GM12873 (cell line): ENCODE measurements at regions not wholly inside any gene's neighbourhood (a gene's known extent, or its start where the extent isn't known, plus 50 kb on each side); places are given as distances from the start of the nearest gene placed in this dataset.

ENCODE experiments used
- TF ChIP-seq, protein P1 (sequence below): IDR thresholded peaks from 2 replicates; pipeline ENCODE4 v1.5.1; 2012; ENCODE audit warnings: low read depth, mild to moderate bottlenecking, moderate library complexity, low read length, control low read depth; ENCODE audit not compliant: insufficient read depth; ENCODE audit errors: missing control alignments

DNA sequence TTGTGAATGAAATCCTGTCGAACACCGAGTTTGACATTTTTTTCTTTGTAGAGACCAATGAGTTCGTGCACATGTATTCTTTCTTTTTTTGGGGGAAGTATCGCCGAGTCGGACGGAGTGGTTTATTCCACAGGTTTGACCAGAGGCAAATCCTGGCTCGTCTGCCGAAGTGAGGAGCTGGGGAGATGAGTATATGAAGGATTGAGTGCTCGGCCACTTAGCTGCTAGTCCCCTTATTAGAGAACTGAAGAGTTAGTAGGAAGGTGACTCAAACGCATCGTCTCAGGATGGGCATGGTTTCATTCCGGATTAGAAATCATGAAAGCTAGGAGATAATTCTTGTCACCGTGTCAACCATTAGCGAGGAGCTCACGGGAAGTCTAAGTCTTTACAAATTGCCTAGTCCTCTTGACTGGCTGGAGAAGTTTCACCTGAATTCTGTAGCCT is 154.7 kb upstream of the GOLIM4 start:
- TF ChIP-seq, protein P1, sequence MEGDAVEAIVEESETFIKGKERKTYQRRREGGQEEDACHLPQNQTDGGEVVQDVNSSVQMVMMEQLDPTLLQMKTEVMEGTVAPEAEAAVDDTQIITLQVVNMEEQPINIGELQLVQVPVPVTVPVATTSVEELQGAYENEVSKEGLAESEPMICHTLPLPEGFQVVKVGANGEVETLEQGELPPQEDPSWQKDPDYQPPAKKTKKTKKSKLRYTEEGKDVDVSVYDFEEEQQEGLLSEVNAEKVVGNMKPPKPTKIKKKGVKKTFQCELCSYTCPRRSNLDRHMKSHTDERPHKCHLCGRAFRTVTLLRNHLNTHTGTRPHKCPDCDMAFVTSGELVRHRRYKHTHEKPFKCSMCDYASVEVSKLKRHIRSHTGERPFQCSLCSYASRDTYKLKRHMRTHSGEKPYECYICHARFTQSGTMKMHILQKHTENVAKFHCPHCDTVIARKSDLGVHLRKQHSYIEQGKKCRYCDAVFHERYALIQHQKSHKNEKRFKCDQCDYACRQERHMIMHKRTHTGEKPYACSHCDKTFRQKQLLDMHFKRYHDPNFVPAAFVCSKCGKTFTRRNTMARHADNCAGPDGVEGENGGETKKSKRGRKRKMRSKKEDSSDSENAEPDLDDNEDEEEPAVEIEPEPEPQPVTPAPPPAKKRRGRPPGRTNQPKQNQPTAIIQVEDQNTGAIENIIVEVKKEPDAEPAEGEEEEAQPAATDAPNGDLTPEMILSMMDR, result no peak

DNA sequence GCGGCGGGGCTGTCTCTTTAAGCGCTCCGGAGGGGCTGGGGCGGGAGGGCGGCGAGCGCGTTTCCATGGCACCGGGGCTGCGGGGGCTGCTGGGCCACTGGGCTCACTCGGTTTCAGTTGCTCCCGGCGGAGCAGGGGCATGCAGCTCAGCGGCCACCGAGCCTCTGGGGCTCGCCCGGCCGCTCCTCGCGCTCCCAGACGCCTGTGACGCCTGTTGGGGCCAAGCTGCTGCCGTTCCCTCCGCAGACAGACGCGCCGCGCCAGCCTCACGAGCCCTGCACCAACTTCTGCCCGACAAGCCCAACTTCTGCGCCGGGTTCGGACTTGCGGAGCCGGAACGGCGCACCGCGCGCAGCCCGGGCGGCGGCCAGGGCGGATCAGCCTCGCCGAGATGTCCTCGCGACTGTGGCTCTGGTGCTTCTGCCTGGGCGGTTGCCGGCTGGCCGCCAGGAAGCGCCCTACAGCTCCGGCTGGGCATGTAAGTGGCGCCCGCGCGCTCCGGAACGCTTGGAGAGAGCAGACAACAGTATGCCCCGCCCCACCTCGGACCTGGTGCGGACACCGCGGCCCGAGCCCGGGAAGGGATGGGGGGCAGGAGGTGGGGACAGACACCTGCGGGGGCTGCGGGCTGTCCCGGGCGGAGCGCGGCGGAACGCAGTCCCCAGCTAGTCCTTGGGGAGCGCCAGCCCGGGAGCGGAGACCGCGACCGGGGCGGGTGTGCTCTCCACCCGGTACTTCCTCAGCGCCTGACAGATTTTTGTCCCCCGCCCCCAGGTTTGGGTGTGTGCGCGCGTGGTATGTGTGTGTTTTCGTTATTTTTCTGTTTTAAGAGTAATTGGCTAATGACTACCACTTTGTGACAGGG is 154.1 kb upstream of the GOLIM4 start:
- TF ChIP-seq, protein P1, result peak; percentile 50

DNA sequence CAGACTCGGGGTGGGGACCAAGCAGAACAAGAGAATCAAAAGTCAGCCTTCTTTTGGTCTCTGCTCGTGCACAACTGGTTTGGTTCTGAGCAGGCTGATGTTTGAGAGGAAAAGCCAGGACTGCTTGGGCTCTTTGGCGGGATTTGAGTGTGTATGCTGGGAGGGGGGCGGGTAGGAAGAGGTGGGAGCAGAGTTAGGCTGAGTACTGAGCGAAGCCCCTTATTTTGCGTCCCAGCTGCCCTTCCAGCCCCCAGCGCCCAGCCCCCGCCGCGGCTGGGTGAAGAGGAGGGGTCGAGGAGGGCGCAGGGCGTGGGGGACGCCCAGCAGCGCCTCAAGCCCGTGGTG is 153.5 kb upstream of the GOLIM4 start:
- TF ChIP-seq, protein P1, result no peak

DNA sequence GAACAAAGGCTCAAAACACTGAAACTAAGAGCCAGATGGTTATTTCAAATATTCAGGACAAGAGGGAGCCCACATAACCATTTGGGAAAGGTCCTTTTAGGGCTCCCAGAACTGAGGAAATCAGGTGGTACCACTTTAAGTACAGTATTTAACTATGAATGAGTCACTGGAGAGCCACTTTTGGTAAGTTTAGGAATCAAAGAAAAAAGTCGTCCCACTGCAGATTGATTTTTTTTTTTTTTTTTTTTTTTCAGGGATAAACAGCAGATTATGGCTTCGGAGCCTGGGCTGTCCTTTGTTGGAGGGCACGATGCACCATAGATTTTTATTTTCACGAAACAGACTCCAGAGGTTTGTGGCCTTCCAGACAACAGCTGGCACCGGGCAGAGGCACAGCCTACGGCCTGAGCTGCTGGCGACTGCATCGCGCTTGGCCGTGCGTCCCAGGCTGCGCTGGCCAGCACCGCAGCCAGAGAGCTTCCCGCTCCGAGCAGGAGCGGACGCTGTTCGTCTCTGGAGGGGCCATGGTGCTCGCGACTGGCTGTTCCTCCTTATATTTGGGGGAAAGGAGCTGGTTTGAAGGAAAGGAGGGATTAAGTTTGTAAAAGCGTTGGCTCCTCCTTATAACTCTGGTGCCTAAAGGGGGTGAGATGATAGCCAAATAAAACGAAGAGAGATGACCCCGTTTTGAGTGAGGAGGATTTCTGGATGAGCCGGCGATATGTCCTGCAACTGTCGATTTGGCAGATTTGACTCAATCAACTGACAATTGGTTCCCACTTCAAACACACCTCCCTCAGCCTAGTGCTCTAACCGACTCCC is 152.9 kb upstream of the GOLIM4 start:
- TF ChIP-seq, protein P1, result no peak

DNA sequence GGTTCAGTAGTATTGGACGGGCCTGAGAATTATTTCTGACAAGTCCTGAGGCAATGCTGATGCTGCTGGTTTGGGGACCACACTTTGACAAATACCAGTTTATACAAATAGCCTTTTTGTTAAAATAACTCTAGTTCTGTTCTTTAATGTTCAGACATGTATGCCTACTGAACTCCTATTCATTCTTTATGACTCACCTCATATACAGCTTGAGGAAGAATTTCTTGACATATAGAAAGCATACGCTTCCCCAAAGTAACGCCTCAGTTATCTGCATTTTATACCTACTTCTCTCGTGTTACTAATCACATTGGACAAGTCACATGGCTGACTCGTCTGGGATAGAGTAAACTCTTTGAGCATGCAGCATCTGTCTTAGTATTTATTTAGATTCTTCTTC is 145.4 kb upstream of the GOLIM4 start:
- TF ChIP-seq, protein P1, result no peak

DNA sequence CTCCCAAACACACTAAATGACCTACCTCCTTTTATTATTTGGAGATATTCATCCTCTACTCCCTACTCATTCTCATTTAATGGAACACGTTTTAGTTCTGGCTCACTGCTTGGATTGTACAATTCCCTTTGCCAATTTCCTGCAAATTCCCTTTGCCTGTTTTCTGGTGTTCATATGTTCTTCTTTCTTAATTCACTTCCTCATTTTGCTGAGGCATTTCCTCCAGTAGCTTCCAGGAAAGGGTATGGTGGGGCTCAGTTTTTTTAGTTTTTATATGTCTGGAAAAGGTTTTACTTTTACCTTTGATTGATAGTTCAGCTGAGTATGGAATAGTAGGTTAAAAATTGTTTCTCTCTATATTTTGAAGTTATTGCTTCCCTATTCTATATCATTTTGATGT is 143.6 kb upstream of the GOLIM4 start:
- TF ChIP-seq, protein P1, result no peak

DNA sequence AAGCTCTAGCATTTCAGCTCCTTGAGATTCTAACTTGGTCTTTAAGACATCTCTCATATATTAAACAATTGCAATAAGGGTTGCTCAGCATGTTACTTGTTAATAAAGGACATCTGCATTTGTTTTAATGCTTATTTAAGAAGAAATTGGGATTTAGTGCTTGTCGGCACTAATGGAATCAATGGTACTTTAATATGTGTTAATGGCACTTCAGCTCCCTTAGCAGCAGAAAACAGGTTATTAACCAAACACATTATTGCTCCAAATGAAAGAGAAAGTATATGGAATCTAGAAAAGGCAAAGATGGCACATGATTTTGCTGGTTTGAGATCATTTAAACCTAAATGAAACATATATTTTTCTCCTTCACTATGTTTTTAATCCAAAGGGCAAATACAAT is 137.3 kb upstream of the GOLIM4 start:
- TF ChIP-seq, protein P1, result no peak
